GM21723 (cell line): ENCODE measurements at regions not wholly inside any gene's neighbourhood (a gene's known extent, or its start where the extent isn't known, plus 50 kb on each side); places are given as distances from the start of the nearest gene placed in this dataset.
"Not testable (repeated sequence)": the region's sequence is repeated elsewhere in the genome, so short reads cannot be mapped to it uniquely, and the experiment has no call there.

Source experiments
- ATAC-seq: cut with Tn5 transposase; IDR thresholded peaks from one replicate; pipeline ENCODE4 v1.9.1; 2021; ENCODE audit warnings: mild to moderate bottlenecking, moderate library complexity; ENCODE audit not compliant: unreplicated experiment

DNA sequence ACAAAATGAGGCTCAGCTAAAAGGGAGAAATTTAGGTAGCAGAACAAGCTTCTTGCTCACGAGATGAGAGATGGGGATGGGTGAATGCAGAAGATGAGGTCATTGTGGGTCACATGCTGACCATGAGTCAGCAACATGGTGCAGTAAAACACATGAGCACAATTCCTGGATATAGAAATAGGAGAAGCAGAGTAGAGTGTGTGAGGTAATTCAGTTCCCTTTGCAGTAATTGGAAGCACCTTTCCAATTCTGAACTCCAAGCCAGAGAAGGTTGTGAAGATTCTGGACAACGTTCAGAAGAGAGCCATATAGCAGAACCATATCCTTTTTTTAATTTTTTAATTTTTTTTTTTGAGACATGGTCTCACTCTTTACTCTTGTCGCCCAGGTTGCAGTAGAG is 62.0 kb upstream of the LMNTD1 start:
- no peak for ATAC-seq

DNA sequence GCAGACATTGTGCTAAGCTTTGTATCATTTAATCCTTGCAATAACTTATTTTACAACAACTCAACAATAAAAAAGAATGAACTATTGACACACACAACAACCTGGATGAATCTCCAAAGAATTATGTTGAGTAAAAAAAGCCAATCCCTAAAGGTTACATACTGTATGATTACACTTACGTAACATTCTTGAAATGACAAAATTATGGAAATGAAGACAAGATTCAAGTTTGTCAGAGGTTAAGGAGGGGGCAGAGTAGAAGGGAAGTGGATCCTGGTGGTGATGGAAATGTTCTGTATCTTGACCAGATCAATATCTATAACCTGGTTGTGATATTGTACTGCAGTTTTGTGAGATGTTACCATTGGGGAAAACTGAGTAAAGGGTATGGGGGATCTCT is 63.2 kb upstream of the LMNTD1 start:
- ATAC-seq = no peak

DNA sequence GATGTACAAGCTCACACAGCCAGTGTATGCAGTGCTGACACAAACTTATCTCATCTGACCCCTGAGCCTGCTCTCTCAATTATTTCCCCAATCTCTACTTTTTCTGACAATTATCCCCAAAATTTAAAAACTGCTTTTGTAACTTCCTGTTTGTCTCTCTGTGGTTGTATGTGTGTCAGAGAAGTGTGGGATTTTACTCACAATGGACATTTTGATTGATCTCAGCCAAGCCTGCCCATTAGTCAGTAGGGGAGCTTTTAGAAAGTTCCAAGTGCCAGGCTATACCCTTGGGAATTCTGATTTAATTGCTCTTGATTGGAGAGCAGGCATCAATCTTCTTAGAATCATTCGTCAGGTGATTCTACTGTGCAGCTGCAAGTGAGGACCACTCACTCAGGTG is 64.9 kb upstream of the LMNTD1 start:
- ATAC-seq = no peak

DNA sequence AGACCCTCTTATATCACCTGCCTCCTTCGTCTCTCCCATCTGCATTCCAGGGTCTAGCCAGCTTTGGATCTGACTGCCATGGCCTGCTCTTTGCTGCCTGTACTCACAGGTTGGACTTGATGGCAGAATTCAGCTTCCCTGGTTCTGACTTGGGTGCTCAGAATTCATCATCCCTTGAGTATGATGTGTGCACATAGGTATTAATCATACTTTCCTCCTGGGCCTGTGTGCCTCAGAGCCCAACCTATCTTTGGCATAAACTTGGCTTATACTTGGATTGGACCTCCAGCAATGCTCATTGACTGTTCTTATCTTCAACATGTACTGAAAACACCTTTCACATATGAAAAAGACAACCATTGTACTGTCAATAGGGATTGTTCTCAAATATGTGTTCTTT is 70.7 kb upstream of the LMNTD1 start:
- no peak for ATAC-seq

DNA sequence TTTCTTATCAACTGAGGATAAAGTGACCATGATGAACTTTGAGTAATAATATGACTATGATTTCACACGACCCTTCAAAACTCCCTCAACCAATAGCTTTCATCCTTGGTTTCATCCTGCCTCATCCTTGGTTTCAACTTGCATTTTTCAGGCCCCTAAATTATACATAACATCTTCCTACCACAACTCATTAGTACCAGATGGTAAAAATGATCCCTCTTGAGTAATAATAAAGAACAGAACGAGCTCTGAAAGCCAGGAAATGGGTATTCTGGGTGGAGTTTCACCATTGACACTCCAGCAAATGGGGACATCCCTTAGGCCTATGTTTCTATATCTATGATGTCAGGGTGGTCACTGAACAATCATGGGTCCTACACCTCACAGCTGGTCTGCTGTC is 72.1 kb upstream of the LMNTD1 start:
- ATAC-seq = no peak

DNA sequence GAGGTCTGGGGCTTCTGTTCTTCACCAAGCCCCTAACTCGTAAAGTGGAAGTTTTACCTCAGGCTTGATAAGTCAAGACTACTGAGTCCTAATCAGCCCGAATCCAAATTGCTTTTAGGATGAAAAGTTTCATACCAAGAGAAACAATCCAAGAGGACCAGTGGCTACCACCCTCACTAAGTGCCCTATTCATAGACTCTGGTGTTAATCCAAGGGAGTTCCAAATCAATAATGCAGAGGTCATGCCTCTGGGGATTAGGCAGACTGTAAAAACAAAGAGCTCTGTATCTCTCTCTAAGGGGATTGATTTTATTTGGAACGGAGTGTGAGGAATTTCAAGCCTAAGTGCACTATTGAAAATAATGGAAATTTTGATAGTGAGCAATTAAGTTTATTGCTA is 76.3 kb upstream of the LMNTD1 start:
- ATAC-seq = no peak

DNA sequence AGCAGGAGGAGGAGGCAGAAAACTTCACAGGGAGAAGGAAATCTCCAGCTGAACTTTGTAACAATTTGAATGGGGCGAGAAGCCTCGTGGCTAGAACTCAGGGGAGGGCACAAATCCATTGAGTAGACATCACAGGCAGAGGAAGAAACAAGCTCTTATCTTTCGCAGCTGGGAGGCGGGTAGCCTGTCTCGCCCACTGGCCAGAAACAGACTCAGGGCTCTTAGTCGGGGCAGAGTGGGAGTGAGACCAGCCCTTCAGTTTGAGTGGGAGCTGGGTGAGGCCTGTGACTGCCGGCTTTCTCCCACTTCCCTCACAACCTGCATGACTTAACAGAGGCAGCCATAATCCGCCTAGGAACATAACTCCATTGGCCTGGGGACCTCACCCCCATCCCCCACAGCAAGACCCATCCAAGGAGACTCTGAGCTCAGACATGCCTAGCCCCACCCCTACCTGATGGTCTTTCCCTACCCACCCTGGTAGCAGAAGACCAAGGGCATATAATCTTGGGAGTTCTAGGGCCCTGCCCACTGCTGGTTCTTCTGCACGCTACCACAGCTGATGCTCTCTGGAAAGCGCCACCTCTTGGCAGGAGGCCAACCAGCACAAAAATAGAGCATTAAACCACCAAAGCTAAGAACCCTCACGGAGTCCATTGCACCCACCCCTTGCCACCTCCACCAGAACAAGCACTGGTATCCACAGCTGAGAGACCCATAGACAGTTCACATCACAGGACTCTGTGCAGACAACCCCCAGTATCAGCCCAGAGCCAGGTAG is 77.8 kb upstream of the LMNTD1 start:
- ATAC-seq = not testable (repeated sequence)

DNA sequence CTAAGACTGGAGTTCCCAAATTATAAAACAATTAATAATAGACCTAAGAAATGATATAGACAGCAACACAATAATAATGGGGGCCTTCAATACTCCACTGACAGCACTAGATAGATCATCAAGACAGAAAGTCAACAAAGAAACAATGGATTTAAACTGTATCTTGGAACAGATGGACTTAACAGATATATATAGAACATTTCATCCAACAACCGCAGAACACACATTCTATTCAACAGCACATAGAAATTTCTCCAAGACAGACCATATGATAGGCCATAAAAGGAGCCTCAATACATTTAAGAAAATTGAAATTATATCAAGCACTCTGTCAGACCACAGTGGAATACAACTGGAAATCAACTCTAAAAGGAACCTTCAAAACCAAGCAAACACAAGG is 80.1 kb upstream of the LMNTD1 start:
- not testable (repeated sequence) for ATAC-seq

DNA sequence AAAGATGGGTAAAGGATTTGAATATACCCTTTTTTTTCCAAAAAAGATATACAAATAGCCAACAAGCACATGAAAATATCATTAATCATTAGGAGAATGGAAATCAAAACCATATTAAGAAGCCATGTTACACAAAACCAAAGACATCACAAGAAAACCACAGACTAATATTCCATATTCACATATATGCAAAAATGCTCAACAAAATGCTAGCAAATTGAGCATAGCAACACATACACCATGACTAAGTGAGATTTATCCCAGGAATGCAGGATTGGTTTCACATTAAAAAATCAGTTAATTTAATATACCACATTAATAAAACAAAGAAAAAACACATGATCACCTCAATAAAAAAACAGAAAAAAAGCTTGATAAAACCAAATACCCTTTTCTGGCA is 84.7 kb upstream of the LMNTD1 start:
- ATAC-seq = no peak

DNA sequence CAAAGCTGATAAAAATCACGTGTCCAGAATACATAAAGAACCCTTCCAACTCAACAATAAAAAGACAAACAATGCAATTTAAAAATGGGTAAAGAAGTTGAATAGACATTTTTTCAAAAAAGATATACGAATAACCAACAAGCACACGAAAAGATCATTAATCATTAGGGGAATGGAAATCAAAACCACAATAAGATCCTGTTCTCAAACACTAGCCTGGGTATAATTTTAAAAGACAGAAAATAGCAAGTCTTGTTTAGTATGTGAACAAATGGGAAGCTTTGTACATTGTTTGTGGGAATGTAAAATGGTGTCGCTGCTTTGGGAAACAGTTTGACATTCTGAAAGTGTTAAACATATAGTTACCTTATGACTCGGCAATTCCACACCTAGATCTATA is 86.3 kb upstream of the LMNTD1 start:
- no peak for ATAC-seq

DNA sequence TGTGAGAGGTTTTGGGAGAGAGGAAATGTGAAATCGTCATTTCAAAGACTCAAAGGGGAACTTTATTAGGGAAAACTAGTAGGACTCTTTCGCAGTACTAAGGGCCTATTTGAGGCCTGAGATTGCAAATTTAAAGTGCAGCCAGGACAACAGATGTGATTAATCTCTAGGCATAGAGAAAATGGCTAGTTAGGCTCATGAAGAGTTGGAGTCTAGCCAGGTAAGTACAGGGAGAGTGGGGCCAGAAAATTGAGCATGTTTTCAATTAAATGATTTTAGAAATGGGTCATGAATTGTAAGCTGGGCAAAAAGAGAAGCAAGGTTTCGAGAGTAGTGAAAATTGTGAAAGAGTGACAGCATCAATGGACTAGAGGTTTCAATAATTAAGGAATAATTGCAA is 91.9 kb upstream of the LMNTD1 start:
- no peak for ATAC-seq

DNA sequence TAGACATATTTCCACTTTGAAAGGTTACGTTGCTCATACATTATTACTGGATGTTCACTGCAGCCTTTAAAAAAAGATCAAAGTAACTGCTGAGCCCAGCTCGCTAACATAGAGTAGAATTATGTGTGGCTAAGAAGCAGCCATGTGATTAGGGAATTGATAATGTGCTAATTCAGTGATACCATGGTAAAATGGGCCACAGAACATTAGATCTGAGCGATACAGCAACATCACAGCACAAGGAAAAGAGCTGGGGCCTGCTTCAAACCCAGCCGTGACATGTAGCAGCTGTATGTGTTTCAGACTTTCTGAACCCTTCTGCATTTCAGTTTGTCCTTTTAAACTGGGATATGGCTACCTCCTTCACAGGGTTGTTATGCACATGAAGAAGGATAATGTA is 92.3 kb upstream of the LMNTD1 start:
- ATAC-seq = no peak

DNA sequence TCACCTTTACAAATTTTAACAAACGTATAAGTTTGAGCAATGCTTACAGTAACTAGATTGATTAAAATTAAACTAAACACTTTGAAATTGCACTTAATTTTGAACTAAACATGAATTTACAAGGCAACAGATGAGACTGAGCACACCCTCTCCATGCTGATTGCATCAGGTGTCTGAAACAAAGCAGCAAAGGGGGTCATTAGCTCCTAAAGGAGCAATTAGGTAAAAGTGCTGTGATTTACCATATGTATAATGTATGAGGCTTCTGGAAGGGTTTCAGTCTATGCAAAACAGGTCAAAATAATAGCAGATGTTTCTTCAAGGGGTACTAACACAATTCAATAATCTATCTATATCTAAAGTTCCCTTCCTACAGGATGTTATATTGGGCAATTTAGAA is 98.8 kb upstream of the LMNTD1 start:
- ATAC-seq = no peak

DNA sequence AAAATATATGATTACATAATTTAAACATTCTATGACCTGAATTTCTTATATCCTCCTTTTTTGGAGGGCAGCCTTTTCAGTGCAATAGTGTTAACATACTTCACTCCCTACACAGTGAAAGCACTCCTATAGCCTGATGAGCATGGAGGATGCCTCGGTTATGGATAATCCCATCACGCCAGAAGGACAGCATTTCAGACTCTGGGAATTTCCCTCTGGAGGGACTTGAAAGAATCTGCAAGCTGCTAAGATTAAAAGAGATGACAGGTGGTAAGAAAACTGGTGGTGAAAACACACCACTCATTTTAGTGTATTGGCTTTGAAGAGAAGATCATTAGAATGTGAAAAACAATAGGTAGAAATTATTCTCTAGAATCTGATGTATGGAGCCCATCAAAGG is 99.3 kb upstream of the LMNTD1 start:
- ATAC-seq = no peak

DNA sequence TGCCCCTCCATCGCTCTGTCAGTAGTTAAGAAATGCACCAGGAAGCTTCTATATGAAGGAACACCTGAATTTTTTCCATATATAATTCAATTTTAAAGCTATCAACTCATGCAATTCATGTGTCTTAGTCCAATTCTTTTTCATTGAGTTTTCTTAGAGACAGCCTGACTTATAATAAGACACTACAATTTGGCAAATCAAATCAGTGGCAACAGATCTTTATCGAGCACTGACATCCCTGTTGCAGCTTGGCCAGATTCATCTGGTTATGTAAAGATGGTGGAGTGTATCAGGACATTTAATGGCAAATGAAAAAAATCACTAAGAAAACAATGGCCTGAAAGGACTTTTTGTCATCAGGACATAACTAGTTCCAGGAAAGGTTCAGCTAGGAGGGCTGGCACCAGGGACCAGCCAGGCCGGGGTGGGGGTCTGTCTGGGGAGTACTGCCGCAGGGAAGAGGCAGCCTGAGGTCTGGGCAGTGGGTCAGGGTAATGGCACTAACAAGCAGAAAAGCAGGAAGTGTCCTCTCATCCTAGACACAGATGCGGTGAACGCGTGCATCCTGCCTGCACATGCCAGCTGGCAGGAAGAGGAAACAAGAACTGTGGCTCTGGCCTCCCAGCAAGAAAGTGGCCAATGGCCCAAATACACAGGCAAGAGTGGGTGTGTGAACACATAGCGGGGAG is 100.5 kb upstream of the LMNTD1 start:
- no peak for ATAC-seq

DNA sequence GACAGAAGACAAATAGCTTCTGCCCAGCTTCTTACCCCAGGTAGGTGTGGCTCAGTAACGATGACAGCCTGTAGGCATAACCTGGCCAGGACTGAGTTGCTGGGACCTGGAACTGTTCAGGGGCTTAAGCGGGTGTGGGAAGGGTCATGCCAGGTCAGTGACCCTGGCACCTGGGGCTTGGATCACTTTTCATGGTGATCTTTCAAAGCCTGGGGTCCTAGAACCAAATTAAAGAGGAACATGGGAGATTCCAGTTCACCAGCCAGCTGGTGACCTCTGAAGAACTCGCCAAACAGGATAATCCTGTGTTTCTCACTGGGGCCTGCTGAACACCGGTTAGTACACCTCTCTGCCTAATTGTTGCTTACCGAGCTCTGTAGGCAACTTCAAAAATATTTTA is 102.6 kb upstream of the LMNTD1 start:
- no peak for ATAC-seq

DNA sequence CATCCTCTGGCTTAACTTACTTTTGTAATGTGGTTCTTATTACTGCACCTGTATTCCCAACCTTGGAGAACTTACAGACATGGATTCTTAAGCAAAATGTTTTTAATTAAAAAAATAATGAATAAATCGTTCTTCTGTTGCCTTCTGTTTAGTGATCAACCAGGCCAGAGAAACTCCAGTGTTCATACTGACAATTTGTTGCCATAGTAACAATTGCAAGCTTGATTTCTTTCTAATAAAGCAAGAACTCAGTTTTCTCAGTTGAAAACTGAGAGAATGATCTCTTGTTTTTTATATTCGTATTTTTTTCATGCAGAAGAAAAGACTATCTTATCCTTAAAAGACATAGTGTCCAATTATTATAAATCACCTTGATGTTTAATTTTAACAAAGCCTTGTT is 106.5 kb upstream of the LMNTD1 start:
- no peak for ATAC-seq

DNA sequence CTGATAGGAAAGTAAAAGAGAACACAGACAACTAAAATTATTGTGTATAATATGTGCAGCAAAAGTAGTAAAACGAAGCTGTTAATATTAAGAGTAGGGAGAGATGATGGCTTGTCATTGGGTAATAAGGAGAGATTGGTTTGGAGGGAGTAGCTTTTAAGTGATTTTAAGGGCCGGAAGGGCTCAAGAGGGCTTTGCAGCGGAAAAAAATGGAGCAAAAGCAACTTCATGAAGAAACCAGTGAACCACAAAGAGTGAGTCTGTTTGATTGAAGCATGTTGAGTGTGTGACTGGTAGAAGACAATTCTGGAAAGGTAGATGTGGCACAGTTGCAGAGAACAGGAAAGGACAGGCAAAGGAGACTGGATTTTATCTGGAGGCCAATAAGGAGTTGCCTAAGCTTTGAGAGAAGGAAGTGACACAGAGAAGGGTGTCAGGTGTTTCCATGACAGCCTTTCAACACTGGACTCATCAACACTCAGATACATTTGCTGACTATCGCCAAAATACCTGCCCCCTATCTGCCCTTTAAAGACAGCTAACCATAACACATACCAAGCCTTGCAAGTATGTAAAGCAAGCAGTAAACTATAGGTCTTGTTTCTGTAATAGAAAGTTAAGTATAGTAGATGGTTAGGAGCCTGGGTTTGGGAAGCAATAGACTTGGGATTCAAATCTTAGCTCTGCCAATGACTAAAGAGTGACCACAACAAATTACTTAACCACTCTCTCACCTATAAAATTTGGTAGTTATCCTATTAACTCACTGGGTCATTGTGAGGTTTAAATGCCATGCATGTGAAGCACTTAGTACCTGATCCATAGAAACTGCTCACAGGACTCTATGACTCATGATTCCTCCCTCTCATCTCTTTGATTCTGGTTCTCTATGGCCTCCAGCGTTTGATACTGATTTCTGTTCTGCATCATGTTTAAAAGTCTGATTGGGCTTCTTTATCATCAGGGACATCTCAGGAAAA is 117.3 kb upstream of the LMNTD1 start:
- ATAC-seq = no peak

DNA sequence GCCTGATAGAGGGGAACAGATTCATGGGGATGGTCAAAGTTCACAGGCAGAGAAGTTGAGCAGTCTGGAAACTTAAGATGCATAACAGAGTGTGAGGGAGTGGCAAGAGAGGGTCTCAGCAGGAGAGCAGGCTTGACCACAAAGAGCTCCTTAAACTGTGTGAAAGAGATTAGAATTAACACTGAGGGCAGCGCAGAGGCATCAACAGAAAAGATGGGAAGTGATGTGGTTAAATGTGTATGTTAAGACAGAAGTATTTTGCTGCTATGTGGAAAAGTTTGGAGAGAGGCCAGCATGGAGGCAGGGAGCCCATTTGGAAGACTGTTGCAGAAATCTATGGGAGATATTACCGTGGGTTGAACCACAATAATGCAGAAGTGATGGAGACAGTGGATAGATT is 122.7 kb upstream of the LMNTD1 start:
- ATAC-seq = no peak

DNA sequence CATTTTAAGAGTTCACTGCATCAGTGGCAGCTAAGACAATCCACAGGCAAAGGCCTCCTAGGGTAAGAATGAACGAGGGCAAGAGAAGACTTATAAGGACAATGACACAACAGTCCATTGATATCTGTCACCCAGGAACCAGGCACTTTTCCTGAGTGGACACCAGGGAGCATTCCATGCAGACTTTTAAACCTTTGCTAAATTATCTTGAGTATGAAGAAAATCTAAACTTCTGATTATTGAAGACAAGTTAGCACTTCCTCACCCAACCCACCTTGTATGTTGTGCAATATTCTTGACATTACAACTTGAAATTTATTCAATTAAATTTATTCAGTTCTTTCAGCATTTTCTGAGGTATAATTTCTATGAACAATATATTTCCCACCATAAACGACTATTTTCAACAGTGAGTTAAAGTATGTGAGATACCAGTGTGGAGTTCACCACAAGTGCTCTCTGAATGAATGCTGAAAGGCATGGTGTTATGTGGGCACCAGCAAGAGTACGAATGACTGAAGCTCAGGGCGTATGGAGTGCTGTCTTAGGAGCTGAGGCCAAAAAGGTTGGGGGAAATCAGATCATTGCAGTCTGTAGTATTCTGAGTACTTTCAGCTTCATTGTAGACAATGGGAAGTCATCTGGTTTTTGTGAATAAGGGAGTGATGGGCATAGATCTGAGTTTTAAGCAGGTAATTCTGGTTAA is 124.3 kb upstream of the LMNTD1 start:
- no peak for ATAC-seq

DNA sequence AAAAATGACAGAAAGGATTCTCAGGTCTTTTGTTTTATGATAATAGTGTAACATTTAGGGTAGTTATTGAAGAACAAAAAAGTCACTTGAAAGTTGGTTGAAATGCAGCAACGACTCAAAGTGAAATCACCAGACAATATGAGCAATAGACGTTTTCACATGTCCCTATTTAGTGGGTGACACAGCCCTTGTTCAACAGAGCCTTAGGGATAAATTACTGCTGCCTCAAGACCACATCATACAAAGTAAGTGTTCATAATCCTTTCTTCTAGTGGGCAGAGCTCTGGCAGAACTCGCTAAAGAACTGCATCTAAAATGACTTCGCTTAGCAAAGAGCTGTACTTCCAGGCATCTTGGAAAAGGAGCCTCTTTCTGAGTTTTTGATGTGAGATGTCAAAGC is 128.5 kb upstream of the LMNTD1 start:
- no peak for ATAC-seq
